C4-2B (cell line): ENCODE measurements at regions not wholly inside any gene's neighbourhood (a gene's known extent, or its start where the extent isn't known, plus 50 kb on each side); places are given as distances from the start of the nearest gene placed in this dataset.

Experiments
- ZFX ChIP-seq: fragments of 450-650 bp; IDR thresholded peaks from 2 replicates; pipeline ENCODE4 v1.6.1; 2017
- TF ChIP-seq, protein P1 (sequence below): fragments of 450-650 bp; conservative IDR thresholded peaks from 2 replicates; pipeline ENCODE4 v1.5.1; 2017; ENCODE audit warnings: mild to moderate bottlenecking

- TF ChIP-seq, protein P1, sequence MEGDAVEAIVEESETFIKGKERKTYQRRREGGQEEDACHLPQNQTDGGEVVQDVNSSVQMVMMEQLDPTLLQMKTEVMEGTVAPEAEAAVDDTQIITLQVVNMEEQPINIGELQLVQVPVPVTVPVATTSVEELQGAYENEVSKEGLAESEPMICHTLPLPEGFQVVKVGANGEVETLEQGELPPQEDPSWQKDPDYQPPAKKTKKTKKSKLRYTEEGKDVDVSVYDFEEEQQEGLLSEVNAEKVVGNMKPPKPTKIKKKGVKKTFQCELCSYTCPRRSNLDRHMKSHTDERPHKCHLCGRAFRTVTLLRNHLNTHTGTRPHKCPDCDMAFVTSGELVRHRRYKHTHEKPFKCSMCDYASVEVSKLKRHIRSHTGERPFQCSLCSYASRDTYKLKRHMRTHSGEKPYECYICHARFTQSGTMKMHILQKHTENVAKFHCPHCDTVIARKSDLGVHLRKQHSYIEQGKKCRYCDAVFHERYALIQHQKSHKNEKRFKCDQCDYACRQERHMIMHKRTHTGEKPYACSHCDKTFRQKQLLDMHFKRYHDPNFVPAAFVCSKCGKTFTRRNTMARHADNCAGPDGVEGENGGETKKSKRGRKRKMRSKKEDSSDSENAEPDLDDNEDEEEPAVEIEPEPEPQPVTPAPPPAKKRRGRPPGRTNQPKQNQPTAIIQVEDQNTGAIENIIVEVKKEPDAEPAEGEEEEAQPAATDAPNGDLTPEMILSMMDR = no peak
- TF ChIP-seq ZFX = no peak
Observed at GRCh38 chr4:118587116-118587831, 97.9 kb upstream of the METTL14 start.
